ENCODE measurements at regions not wholly inside any gene's neighbourhood (a gene's known extent, or its start where the extent isn't known, plus 50 kb on each side); places are given as distances from the start of the nearest gene placed in this dataset.

DNA sequence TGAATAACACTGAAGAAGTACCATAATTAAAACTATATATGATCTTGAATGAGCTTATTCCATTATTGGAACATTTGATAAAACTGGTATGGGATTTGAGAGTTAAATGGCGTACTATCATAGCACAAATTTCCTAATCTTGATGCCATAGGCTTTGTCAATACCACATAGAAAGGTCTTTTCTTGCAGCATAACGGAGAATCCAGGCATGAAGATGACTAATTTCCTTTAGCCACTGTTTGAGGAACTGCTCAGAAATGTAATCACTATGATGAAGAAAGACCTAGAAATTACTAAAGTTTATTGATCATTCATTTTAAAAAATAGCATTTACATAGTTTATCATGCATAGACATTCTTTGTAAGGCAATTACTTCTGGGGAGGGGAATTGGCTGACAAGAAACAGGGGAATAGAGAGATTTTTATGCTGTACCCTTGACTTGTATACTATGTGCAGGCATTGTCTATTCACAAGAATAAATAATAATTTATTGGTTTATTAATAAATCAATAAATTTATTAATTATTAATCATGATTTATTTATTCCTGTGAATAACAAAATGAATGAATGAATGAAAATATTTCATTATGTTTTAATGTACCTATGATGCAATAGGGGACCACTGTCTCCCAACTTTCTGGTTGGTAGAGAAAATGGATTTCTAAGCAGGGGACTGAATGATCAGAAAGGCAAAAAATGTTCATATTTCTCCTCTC is 2676.6 kb downstream of the PCDH9 start:
- TF ChIP-seq ZNF124 (CRISPR knock-in tag; IDR thresholded peaks at IDR 0.05): no peak
- TF ChIP-seq SUZ12 (IDR thresholded peaks at IDR 0.05; ENCODE audit: low read depth, low read length): no peak
- no peak for TF ChIP-seq ZNF549 (CRISPR knock-in tag; IDR thresholded peaks at IDR 0.05)
- TF ChIP-seq, protein P1, sequence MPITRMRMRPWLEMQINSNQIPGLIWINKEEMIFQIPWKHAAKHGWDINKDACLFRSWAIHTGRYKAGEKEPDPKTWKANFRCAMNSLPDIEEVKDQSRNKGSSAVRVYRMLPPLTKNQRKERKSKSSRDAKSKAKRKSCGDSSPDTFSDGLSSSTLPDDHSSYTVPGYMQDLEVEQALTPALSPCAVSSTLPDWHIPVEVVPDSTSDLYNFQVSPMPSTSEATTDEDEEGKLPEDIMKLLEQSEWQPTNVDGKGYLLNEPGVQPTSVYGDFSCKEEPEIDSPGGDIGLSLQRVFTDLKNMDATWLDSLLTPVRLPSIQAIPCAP (CRISPR knock-in tag; IDR thresholded peaks at IDR 0.05; ENCODE audit: low read depth): no peak
- TF ChIP-seq MAF1 (CRISPR knock-in tag; IDR thresholded peaks at IDR 0.05; ENCODE audit: borderline replicate concordance): no peak
- TF ChIP-seq, protein P2, sequence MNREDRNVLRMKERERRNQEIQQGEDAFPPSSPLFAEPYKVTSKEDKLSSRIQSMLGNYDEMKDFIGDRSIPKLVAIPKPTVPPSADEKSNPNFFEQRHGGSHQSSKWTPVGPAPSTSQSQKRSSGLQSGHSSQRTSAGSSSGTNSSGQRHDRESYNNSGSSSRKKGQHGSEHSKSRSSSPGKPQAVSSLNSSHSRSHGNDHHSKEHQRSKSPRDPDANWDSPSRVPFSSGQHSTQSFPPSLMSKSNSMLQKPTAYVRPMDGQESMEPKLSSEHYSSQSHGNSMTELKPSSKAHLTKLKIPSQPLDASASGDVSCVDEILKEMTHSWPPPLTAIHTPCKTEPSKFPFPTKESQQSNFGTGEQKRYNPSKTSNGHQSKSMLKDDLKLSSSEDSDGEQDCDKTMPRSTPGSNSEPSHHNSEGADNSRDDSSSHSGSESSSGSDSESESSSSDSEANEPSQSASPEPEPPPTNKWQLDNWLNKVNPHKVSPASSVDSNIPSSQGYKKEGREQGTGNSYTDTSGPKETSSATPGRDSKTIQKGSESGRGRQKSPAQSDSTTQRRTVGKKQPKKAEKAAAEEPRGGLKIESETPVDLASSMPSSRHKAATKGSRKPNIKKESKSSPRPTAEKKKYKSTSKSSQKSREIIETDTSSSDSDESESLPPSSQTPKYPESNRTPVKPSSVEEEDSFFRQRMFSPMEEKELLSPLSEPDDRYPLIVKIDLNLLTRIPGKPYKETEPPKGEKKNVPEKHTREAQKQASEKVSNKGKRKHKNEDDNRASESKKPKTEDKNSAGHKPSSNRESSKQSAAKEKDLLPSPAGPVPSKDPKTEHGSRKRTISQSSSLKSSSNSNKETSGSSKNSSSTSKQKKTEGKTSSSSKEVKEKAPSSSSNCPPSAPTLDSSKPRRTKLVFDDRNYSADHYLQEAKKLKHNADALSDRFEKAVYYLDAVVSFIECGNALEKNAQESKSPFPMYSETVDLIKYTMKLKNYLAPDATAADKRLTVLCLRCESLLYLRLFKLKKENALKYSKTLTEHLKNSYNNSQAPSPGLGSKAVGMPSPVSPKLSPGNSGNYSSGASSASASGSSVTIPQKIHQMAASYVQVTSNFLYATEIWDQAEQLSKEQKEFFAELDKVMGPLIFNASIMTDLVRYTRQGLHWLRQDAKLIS (CRISPR knock-in tag; IDR thresholded peaks at IDR 0.05): no peak
- no peak for TF ChIP-seq POLR2AphosphoS5 (IDR thresholded peaks at IDR 0.05; ENCODE audit: low read depth, low read length)
- TF ChIP-seq, protein P3, sequence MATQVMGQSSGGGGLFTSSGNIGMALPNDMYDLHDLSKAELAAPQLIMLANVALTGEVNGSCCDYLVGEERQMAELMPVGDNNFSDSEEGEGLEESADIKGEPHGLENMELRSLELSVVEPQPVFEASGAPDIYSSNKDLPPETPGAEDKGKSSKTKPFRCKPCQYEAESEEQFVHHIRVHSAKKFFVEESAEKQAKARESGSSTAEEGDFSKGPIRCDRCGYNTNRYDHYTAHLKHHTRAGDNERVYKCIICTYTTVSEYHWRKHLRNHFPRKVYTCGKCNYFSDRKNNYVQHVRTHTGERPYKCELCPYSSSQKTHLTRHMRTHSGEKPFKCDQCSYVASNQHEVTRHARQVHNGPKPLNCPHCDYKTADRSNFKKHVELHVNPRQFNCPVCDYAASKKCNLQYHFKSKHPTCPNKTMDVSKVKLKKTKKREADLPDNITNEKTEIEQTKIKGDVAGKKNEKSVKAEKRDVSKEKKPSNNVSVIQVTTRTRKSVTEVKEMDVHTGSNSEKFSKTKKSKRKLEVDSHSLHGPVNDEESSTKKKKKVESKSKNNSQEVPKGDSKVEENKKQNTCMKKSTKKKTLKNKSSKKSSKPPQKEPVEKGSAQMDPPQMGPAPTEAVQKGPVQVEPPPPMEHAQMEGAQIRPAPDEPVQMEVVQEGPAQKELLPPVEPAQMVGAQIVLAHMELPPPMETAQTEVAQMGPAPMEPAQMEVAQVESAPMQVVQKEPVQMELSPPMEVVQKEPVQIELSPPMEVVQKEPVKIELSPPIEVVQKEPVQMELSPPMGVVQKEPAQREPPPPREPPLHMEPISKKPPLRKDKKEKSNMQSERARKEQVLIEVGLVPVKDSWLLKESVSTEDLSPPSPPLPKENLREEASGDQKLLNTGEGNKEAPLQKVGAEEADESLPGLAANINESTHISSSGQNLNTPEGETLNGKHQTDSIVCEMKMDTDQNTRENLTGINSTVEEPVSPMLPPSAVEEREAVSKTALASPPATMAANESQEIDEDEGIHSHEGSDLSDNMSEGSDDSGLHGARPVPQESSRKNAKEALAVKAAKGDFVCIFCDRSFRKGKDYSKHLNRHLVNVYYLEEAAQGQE (IDR thresholded peaks at IDR 0.05; ENCODE audit: borderline replicate concordance in 1 of 2, low read depth in 1 of 2, low read length in 2 of 2): no peak
